ENCODE measurements at regions not wholly inside any gene's neighbourhood (a gene's known extent, or its start where the extent isn't known, plus 50 kb on each side); places are given as distances from the start of the nearest gene placed in this dataset.

- H4K20me1 ChIP-seq (ENCODE audit: insufficient read depth, poor library complexity, severe bottlenecking): no peaks in the 10 kb centered on the region
- no peak for DNase-seq (ENCODE audit: low spot score)
- no peak overlapping the region for H3K4me2 ChIP-seq
- no peaks in the 10 kb centered on the region for H3K27me3 ChIP-seq
- H3K4me3 ChIP-seq: no peak overlapping the region
- H3K79me2 ChIP-seq: no peaks in the 10 kb centered on the region
- peaks cover 4% of the 10 kb centered on the region for H3K4me1 ChIP-seq (ENCODE audit: insufficient read depth)
- no peaks in the 10 kb centered on the region for H3K9me3 ChIP-seq (ENCODE audit: low read depth)
- 93% methylated on average over 1 of the region's 1 CpG for WGBS (ENCODE audit: low lambda C conversion rate, missing lambda C conversion rate)
- no peak overlapping the region for H2AFZ ChIP-seq
- no peaks in the 10 kb centered on the region for H3K9me2 ChIP-seq (replicated peaks; ENCODE audit: insufficient read depth)
- TF ChIP-seq CTCF (IDR thresholded peaks at IDR 0.05; ENCODE audit: poor library complexity): no peak
- TF ChIP-seq EZH2 (IDR thresholded peaks at IDR 0.05; ENCODE audit: borderline replicate concordance): no peak
- TF ChIP-seq EZH2phosphoT487 (IDR thresholded peaks at IDR 0.05; ENCODE audit: low read depth, severe bottlenecking, unreplicated experiment): no peak
- H3K36me3 ChIP-seq (replicated peaks; ENCODE audit: insufficient read depth, low read depth): no peaks in the 10 kb centered on the region
- no peak overlapping the region for H3K27ac ChIP-seq
These were observed 192.7 kb upstream of the MEIS1 start for GRCh38 chr2:66242099-66242789.

- H3K4me2 ChIP-seq: no peak overlapping the region
- no peaks in the 10 kb centered on the region for H3K9me3 ChIP-seq (ENCODE audit: low read depth)
- H4K20me1 ChIP-seq (ENCODE audit: insufficient read depth, poor library complexity, severe bottlenecking): no peaks in the 10 kb centered on the region
- H3K27ac ChIP-seq: no peak overlapping the region
- H3K9me2 ChIP-seq (replicated peaks; ENCODE audit: insufficient read depth): no peaks in the 10 kb centered on the region
- no peaks in the 10 kb centered on the region for H3K27me3 ChIP-seq
- no peaks in the 10 kb centered on the region for H3K36me3 ChIP-seq (replicated peaks; ENCODE audit: insufficient read depth, low read depth)
- WGBS (ENCODE audit: low lambda C conversion rate, missing lambda C conversion rate): 68% methylated on average over 3 of the region's 3 CpGs
- H3K79me2 ChIP-seq: no peaks in the 10 kb centered on the region
- H3K4me3 ChIP-seq: no peak overlapping the region
- H2AFZ ChIP-seq: no peak overlapping the region
- no peak for TF ChIP-seq CTCF (IDR thresholded peaks at IDR 0.05; ENCODE audit: poor library complexity)
- TF ChIP-seq EZH2phosphoT487 (IDR thresholded peaks at IDR 0.05; ENCODE audit: low read depth, severe bottlenecking, unreplicated experiment): no peak
- no peak for TF ChIP-seq EZH2 (IDR thresholded peaks at IDR 0.05; ENCODE audit: borderline replicate concordance)
- peak; percentile 8 for DNase-seq (ENCODE audit: low spot score)
- H3K4me1 ChIP-seq (ENCODE audit: insufficient read depth): peaks cover 4% of the 10 kb centered on the region
These were observed 194.6 kb upstream of the MEIS1 start for GRCh38 chr2:66240286-66240685.

- Histone ChIP-seq H3K4me1 (ENCODE audit: insufficient read depth) (peaks cover 4% of the 10 kb centered on the region), H3K79me2 (no peaks in the 10 kb centered on the region), H3K4me3 (no peak overlapping the region), H3K27ac (no peak overlapping the region), H2AFZ (no peak overlapping the region), H3K27me3 (no peaks in the 10 kb centered on the region), H4K20me1 (ENCODE audit: insufficient read depth, poor library complexity, severe bottlenecking) (no peaks in the 10 kb centered on the region), H3K4me2 (no peak overlapping the region), H3K9me2 (replicated peaks; ENCODE audit: insufficient read depth) (no peaks in the 10 kb centered on the region), H3K9me3 (ENCODE audit: low read depth) (no peaks in the 10 kb centered on the region), H3K36me3 (replicated peaks; ENCODE audit: insufficient read depth, low read depth) (no peaks in the 10 kb centered on the region)
- TF ChIP-seq EZH2 (IDR thresholded peaks at IDR 0.05; ENCODE audit: borderline replicate concordance): no peak
- TF ChIP-seq CTCF (IDR thresholded peaks at IDR 0.05; ENCODE audit: poor library complexity): no peak
- no peak for TF ChIP-seq EZH2phosphoT487 (IDR thresholded peaks at IDR 0.05; ENCODE audit: low read depth, severe bottlenecking, unreplicated experiment)
- WGBS (ENCODE audit: low lambda C conversion rate, missing lambda C conversion rate): 89% methylated on average over 7 of the region's 7 CpGs
- DNase-seq (ENCODE audit: low spot score): no peak
These were observed 195.3 kb upstream of the MEIS1 start for GRCh38 chr2:66239655-66240054.
